SU-DHL-6 (cell line): ENCODE measurements at regions not wholly inside any gene's neighbourhood (a gene's known extent, or its start where the extent isn't known, plus 50 kb on each side); places are given as distances from the start of the nearest gene placed in this dataset.

ENCODE experiments used
- EZH2phosphoT487 ChIP-seq: fragments of 200-600 bp; sonication (generic), shearing (Covaris generic); conservative IDR thresholded peaks from 2 replicates; pipeline ENCODE4 v1.6.1; 2018; ENCODE audit warnings: mild to moderate bottlenecking, antibody characterized with exemption, low read length, moderate library complexity, mixed read lengths
- TF ChIP-seq, protein P1 (sequence below): fragments of 200-600 bp; sonication (generic); IDR thresholded peaks from one replicate; pipeline ENCODE4 v1.5.1; 2017; ENCODE audit warnings: antibody characterized with exemption, mild to moderate bottlenecking, low read length, moderate library complexity; ENCODE audit not compliant: insufficient read depth, poor library complexity, severe bottlenecking

DNA sequence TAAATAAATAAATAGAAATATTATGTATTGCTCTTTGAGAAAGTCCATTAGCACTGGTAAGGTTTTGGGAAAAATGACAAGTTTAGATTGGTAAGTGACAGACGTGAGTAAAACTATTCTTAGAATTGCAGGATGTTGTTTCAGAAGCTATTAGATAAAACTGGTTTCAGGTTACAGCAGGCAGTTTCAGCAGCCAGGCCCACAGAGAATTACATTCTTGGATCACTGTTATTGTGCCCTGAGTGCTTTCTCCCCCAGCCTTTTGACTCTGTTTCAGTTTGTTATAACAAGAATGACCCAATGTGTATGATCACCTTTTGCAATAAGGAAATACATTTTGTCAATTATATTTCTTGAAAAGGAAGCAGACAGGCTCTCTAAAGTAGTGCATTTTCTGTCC is 86.5 kb downstream of the DKK1 start:
- TF ChIP-seq, protein P1, sequence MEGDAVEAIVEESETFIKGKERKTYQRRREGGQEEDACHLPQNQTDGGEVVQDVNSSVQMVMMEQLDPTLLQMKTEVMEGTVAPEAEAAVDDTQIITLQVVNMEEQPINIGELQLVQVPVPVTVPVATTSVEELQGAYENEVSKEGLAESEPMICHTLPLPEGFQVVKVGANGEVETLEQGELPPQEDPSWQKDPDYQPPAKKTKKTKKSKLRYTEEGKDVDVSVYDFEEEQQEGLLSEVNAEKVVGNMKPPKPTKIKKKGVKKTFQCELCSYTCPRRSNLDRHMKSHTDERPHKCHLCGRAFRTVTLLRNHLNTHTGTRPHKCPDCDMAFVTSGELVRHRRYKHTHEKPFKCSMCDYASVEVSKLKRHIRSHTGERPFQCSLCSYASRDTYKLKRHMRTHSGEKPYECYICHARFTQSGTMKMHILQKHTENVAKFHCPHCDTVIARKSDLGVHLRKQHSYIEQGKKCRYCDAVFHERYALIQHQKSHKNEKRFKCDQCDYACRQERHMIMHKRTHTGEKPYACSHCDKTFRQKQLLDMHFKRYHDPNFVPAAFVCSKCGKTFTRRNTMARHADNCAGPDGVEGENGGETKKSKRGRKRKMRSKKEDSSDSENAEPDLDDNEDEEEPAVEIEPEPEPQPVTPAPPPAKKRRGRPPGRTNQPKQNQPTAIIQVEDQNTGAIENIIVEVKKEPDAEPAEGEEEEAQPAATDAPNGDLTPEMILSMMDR = no peak
- no peak for TF ChIP-seq EZH2phosphoT487
